T-helper 9 cell (primary cell): ENCODE measurements at regions not wholly inside any gene's neighbourhood (a gene's known extent, or its start where the extent isn't known, plus 50 kb on each side); places are given as distances from the start of the nearest gene placed in this dataset.
A peak's percentile ranks its signal among the peaks of the same experiment; 100 is the strongest.
"Not testable (repeated sequence)": the region's sequence is repeated elsewhere in the genome, so short reads cannot be mapped to it uniquely, and the experiment has no call there.

Source experiments
- DNase-seq: peaks from one replicate; pipeline ENCODE4 v3.0.0-alpha.2; 2020

DNA sequence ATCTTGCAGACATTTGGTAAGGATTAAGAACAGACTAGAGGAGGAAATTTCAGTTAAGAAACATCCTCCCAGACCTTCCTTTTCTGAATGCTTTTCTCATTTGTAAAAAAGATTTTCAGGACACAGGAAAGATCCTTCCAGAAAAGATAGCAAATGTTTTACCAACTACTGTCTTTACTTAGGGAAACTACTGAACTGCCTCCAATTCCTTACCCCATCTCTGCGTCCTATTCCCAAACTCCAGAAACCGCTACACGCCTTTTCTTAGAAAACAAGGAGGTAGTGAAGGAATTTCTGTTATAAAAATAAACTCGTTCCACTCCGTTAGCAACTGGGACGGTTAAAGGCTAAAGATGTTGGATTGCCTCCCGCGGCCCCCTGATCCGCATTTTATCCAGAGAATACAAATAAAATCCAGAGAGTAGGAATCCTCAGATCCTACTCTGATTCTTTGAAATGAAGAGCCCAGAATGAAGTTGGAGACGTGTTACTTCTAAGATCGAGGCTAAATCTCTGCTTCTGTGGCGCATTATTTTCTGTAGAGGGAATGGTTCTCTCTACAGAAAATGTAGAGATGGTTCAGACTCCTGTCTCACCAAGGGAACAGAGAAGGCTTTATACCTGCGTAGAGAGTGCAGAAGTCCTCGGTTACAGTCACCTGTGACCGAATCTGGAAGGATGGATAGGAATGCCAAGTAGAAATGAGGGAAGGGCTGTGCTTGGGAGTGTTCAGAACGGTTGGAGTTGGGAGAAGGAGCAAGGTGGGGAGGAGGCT is 133.0 kb downstream of the GPX5 start:
- no peak for DNase-seq

DNA sequence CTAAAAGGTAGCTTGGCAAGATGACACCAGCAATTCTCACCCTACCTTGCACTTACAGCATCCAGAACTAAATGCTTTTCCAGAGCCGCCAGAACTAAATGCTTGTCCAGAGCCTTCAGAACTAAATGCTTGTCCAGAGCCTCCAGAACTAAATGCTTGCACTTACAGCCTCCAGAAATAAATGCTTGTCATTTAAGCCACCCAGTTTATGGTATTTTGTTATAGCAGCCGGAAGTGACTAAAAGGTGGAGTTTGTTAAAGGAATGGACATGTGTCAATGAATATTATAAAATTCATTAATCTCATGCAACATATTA is 133.5 kb downstream of the GPX5 start:
- no peak for DNase-seq

DNA sequence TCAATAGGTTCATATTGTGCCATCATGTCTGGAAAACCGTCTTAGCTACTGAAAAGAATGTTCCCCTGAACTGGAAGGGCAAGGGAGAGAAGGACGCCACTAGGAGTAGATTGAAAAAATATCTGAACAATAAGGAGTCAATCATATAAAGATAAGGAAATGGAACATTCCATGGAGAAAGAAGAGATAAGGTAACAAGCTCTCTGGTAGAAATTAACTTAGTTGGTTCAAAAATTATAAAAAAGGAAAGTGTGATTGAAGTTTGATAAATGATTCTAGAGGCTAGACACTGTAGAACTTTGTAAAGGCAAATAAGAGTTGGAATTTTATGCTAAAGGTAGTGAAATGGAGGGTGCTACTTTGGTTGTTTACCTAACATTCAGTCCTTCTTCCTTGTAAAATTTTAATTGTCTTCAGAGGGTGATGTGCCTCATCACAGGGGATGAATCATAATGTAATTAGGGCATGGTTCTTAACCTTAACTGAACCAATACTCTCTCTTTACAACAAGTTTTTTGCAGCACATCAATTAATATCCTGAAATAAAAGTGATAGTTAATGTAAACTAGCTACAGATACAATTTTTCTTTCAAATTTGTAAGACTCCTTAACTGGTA is 135.5 kb downstream of the GPX5 start:
- no peak for DNase-seq

DNA sequence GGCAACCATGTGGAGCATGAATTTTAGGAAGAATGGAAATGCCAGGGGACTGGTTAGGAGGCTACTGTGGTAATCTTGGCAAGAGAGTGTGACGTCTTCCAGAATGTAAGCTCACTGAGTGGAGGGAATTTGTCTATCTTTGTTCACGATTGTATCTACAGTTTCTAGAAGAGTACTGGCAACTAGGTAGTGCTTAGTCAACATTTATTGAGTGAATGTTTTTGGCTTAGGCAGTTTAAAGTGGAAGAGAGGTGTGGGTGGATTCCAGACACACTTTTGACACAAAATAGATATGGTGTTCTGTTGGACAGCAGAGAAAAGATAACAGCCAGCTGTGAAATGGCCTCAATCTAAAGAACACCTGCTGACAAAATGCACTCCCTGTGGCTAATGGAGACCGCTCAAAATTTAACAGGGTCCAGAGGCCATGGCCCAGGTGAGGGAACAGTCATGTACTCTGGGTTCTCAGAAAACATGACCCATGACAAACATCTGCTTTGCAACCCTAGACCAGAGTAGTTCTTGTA is 139.3 kb downstream of the GPX5 start:
- DNase-seq, result no peak

DNA sequence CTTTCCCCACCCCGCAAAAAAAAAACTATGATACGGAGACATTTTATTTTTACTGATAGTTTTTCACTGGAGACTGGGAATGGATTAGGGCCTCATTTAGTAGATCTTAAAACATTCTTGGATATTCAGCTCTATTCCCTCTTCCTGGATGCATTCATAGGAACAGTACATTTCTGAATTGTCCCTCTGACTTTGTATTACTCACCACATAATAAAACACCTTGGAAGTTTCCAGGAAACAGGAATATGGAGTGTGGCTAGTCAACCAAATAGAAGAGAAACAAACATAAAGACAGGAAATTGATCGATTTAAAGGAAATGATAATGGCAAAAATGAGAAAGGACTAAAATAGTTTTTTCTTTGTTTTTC is 147.7 kb downstream of the GPX5 start:
- DNase-seq, result no peak

DNA sequence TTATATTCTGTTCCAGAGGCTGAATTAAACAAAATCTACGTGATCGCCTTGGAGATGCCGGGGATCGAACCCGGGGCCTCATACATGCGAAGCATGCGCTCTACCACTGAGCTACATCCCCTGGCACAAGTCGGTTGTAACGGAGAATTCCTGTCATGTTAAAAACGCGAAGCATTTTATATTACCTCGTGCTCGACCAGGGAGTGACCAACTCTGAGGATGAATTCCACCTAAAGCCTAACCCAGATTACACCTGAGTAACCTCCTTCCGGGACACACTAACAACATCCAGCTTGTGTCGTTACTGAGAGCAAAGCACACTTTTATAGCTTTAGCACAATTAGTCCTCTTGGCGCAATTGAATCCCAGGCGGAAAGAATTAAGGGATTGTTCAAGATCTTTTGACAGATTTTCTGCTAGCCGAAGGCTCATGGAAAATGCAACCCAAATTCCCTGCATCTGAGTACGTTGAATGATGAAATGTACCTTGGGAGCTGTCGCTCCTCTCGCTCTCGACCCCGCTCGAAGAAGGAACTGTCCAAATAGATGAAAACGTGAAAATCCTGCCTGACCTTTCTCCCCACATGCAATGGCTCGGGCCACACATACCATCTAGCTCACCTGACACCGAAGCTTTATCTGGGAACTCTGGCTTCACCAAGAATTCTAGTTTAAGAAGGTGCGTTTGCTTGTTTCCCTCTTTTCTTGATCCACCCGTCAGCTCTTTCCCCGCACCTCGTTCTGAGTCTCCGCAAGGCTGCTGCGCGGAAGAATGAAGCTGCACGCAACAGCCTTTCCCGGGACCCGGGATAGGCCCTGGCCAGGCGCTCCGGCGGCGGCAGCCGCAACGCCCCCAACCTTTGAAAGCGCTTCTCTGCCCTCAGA is 148.3 kb downstream of the GPX5 start:
- no peak for DNase-seq

DNA sequence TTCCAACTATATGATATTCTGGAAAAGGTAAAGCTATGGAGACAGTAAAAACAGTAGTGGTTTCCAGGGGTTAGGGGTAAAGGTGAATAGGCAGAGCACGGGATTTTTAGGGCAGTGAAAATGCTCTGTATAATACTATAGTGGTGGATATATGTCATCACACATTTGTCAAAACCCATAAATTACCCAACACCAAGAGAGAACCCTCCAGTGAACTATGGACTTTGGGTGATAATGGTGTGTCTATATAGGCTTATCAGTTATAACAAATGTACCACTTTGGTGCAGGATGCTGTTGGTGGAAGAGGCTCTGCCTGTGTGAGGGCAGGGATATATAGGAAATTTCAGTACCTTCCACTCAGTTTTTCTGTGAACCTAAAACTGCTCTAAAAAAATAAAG is 149.9 kb downstream of the GPX5 start:
- DNase-seq, result no peak

DNA sequence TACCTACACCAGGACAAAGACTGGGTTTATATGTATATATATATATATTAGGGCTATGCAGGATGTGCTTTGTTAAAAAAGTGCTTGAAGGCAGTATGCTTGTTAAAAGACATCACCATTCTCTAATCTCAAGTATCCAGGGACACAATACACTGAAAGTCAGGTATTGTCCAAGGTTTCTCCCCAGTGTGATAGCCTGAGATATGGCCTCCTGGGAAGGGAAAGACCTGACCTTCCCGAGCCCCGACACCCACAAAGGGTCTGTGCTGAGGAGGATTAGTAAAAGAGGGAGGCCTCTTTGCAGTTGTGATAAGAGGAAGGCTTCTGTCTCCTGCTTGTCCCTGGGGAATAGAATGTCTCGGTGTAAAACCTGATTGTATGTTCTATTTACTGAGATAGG is 156.9 kb downstream of the GPX5 start:
- no peak for DNase-seq

DNA sequence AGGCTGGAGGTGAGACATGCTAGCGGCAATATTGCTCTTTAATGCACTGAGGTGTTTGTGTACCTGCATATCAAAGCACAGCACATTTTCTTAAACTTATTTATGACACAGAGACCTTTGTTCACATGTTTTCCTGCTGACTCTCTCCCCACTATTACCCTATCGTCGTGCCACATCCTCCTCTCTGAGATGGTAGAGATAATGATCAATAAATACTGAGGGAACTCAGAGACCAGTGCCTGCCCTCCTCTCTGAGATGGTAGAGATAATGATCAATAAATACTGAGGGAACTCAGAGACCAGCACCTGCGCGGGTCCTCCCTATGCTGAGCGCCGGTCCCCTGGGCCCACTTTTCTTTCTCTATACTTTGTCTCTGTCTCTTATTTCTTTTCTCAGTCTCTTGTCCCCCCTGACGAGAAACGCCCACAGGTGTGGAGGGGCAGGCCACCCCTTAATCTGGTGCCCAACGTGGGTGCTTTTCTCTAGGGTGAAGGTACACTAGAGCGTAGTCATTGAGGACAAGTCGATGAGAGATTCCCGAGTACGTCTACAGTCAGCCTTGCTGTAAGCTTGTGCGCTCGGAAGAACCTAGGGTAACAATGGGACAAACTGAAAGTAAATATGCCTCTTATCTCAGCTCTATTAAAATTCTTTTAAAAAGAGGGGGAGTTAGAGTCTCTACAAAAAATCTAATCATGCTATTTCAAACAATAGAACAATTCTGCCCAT is 157.4 kb downstream of the GPX5 start:
- DNase-seq, result not testable (repeated sequence)

DNA sequence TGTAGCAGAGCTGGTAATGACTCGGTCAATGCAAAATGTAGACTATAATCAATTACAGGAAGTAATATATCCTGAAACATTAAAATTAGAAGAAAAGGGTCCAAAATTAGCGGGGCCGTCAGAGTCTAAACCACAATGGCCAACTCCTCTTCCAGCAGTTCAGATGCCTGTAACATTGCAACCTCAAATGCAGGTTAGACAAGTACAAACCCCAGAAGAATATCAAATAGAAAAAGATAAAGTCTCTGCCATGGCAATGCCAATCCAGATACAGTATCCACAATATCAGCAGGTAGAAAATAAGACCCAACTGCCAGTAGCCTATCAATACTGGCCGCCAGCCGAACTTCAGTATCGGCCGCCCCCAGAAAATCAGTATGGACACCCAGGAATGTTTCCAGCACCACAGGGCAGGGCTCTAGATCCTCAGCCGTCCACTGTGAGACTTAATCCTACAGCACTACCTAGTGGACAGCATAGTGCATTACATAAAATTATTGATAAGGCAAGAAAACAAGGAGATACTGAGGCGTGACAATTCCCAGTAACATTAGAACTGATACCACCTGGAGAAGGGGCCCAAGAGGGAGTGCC is 158.4 kb downstream of the GPX5 start:
- no peak for DNase-seq

DNA sequence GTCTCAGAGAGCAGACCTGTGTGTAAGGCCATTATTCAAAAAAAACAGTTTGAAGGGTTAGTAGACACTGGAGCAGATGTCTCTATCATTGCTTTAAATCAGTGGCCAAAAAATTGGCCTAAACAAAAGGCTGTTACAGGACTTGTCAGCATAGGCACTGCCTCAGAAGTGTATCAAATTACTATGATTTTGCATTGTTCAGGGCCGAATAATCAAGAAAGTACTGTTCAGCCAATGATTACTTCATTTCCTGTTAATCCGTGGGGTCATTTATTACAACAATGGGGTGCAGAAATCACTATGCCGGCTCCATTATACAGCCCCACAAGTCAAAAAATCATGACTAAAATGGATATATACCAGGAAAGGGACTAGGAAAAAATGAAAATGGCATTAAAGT is 160.3 kb downstream of the GPX5 start:
- not testable (repeated sequence) for DNase-seq

DNA sequence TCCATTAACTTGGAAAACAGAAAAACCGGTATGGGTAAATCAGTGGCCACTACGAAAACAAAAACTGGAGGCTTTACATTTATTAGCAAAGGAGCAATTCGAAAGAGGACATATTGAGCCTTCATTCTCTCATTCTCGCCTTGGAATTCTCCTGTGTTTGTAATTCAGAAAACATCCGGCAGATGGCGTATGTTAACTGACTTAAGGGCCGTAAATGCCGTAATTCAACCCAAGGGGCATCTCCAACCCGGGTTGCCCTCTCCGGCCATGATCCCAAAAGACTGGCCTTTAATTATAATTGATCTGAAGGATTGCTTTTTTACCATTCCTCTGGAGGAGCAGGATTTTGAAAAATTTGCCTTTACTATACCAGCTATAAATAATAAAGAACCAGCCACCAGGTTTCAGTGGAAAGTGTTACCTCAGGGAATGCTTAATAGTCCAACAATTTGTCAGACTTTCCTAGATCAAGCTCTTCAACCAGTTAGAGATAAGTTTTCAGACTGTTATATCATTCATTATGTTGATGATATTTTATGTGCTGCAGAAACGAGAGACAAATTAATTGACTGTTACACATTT is 160.9 kb downstream of the GPX5 start:
- DNase-seq, result peak; percentile 30

DNA sequence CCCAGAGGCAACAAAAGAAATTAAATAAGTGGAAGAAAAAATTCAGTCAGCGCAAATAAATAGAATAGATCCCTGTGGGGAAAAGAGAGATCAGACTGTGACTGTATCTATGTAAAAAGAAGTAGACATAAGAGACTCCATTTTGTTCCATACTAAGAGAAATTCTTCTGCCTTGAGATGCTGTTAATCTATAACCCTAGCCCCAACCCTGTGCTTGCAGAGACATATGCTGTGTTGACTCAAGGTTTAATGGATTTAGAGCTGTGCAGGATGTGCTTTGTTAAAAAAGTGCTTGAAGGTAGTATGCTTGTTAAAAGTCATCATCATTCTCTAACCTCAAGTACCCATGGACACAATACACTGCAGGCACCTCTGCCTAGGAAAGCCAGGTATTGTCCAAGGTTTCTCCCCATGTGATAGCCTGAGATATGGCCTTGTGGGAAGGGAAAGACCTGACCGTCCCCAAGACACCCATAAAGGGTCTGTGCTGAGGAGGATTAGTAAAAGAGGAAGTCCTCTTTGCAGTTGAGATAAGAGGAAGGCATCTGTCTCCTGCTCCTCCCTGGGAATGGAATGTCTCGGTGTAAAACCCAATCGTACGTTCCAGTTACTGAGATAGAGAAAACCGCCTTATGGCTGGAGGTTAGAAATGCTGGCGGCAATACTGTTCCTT is 161.8 kb downstream of the GPX5 start:
- not testable (repeated sequence) for DNase-seq

DNA sequence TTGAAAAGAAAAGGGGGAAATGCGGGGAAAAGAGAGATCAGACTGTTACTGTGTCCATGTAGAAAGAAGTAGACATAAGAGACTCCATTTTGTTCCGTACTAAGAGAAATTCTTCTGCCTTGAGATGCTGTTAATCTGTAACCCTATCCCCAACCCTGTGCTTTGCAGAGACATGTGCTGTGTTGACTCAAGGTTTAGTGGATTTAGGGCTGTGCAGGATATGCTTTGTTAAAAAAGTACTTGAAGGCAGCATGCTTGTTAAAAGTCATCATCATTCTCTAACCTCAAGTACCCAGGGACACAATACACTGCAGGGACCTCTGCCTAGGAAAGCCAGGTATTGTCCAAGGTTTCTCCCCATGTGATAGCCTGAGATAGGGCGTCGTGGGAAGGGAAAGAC is 166.3 kb downstream of the GPX5 start:
- not testable (repeated sequence) for DNase-seq

DNA sequence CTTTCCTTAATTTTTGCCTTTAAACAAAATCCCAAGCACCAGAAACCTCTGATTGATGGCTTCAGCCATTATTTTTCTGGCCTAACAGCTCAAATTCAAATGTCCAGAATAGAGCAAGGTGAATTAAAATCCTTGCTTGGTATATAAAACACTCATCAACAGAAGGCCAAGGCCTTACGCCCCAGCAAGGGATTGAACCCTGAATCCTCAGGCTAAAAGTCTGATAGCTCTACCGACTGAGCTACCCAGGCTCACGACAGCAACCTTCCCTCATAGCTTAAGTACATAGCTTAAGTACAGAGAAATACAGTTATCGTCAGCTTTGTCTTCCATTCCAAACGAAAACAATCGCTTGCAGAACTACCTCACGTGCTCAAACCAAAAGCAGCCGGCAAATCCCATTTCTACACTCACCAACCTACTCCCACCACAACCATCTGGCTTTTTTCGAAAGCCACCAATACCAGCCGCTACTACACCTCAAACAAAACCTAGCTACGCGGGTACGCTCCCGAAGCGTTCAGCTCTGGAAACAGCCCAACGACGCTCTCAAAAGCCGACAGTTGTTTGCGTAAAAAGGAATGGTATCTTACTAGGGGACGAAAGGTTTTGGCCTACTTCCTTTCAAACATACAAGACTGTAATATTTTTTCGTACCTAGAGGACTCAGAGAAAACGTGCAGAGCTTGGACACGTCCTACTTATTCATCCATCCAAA is 167.5 kb downstream of the GPX5 start:
- DNase-seq, result no peak

DNA sequence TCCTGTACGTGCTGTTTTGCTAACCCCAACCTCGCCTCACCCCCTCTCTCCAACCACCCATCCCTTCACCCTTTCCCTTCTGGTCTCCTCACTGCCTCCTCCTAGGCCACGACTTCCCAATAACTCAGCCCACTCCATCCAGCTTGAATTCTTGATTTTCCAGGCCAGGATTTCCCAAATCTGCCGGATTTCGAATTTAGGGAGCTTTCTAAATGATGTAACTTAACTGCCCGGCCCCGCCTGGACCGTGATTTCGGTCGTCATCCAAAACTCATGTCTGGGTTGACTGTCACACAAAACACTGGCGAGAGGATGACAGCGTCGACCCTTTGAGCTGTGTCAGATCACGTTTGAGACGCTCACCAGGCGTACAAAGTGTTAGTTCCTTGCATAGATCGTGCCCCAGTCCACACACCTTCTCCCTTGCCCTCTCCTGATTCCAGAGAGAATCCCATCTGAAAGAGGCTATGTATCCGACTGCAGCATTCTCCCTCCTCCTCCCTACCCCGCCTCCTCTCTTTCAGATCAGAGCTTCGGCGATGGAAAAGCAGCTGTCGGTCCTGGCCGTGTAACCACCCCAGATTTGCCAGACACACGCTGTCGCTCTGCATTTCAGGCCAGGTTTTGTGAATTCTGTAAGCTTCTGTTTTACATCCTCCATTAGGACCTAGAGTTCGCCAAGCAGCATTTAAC is 168.2 kb downstream of the GPX5 start:
- no peak for DNase-seq

DNA sequence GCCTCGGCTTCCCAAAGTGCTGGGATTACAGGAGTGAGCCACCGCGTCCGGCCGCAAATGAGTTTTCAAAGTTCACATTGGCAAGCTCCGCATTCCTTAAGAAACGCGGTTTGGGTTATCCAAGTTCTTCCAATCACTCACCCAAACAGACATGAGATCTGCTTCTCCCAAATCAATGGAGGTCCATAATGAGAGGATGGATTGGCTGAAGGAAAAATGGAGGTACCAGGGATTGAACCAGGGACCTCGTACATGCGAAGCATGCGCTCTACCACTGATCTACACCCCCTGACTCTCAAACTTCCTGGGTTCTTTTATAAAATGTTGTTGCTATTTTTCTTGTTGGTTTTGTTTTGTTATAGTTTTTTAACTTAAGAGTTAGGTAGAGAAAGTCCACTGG is 170.0 kb downstream of the GPX5 start:
- DNase-seq, result no peak

DNA sequence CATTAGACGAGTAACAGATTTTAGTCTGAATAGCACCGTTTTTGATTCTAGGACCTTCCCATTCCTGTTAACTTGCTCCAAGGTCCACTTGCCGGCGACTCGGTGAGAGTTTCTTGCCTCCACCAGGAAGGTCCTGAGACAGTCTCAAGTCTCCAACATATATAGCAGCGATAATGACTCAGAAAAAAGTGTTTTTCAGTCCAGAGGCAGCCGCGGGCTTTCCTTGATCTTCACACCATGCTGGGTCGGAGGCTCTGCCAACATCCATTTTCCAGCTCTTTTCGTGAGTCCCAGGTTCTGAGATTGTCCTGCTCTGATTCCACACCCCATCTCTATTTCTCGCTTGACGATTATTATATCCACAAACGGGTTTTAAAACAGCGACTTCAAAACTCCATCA is 170.5 kb downstream of the GPX5 start:
- DNase-seq, result no peak

DNA sequence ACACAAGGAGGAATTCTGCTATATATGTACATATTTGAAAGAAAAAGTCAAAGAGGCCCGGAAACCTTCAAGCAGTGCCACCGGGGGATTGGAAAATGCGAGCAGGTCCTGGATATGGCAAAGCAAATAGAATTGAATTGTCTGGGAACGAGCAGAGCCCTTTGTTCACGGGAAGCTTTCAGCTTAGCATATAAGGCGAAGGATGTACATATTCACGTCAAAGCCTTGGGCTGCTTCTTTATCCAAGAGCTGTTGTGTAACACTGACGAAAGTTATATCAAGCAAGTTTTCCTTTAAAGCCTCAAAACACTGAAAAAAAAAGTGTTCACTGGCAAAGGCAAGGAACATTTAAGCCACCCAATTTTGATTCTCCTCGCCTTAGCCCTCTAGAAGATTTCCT is 171.0 kb downstream of the GPX5 start:
- no peak for DNase-seq
